H9 (cell line): ENCODE measurements at regions not wholly inside any gene's neighbourhood (a gene's known extent, or its start where the extent isn't known, plus 50 kb on each side); places are given as distances from the start of the nearest gene placed in this dataset.

ENCODE experiments used
- DNase-seq: peaks from one replicate; pipeline ENCODE4 v3.0.0-alpha.2; 2017
- H2AFZ ChIP-seq: one replicate; pipeline ENCODE4 v1.6.1; 2013; ENCODE audit warnings: mild to moderate bottlenecking, low read length, control low read depth, moderate library complexity
- H2AK5ac ChIP-seq: 2 replicates; pipeline ENCODE4 v1.6.1; 2013; ENCODE audit warnings: low read length, control low read depth, mixed read lengths; ENCODE audit not compliant: insufficient read length
- H2BK120ac ChIP-seq: one replicate; pipeline ENCODE4 v1.6.1; 2013; ENCODE audit warnings: low read depth, mild to moderate bottlenecking, low read length, control low read depth, inconsistent platforms; ENCODE audit not compliant: poor library complexity, severe bottlenecking
- H2BK12ac ChIP-seq: 2 replicates; pipeline ENCODE4 v1.6.1; 2013; ENCODE audit warnings: low read length, control low read depth, mixed read lengths, low read depth; ENCODE audit not compliant: insufficient read length
- H2BK15ac ChIP-seq: 2 replicates; pipeline ENCODE4 v1.6.1; 2013; ENCODE audit warnings: low read depth, low read length, control low read depth
- H2BK20ac ChIP-seq: one replicate; pipeline ENCODE4 v1.6.1; 2013; ENCODE audit warnings: low read depth, mild to moderate bottlenecking, low read length, control low read depth, inconsistent platforms; ENCODE audit not compliant: poor library complexity, severe bottlenecking
- H2BK5ac ChIP-seq: 2 replicates; pipeline ENCODE4 v1.6.1; 2013; ENCODE audit warnings: low read length, control low read depth, mixed read lengths; ENCODE audit not compliant: insufficient read length
- H3K14ac ChIP-seq: 2 replicates; pipeline ENCODE4 v1.6.1; 2013; ENCODE audit warnings: low read length, control low read depth; ENCODE audit not compliant: insufficient read depth
- H3K18ac ChIP-seq: 2 replicates; pipeline ENCODE4 v1.6.1; 2013; ENCODE audit warnings: low read depth, mild to moderate bottlenecking, mixed read lengths, low read length, control low read depth; ENCODE audit not compliant: insufficient read length
- H3K23ac ChIP-seq: 2 replicates; pipeline ENCODE4 v1.6.1; 2013; ENCODE audit warnings: low read length, control low read depth, mixed read lengths, low read depth; ENCODE audit not compliant: insufficient read length
- H3K23me2 ChIP-seq: 2 replicates; pipeline ENCODE4 v1.6.1; 2013; ENCODE audit warnings: low read depth, mild to moderate bottlenecking, mixed read lengths, low read length, control low read depth; ENCODE audit not compliant: insufficient read length, poor library complexity, severe bottlenecking
- H3K27ac ChIP-seq: 2 replicates; pipeline ENCODE4 v1.5.1; 2013; ENCODE audit warnings: low read length, control low read depth, mixed read lengths, low read depth; ENCODE audit not compliant: insufficient read length
- H3K27me3 ChIP-seq: 2 replicates; pipeline ENCODE4 v1.6.1; 2013; ENCODE audit warnings: low read length, control low read depth, inconsistent platforms; ENCODE audit not compliant: insufficient read depth
- H3K4ac ChIP-seq: 2 replicates; pipeline ENCODE4 v1.6.1; 2013; ENCODE audit warnings: low read depth, mild to moderate bottlenecking, control low read depth, inconsistent platforms, low read length, moderate library complexity
- H3K4me1 ChIP-seq: 2 replicates; pipeline ENCODE4 v1.6.1; 2013; ENCODE audit warnings: low read length, control low read depth, inconsistent platforms; ENCODE audit not compliant: insufficient read depth
- H3K4me2 ChIP-seq: 2 replicates; pipeline ENCODE4 v1.6.1; 2013; ENCODE audit warnings: low read length, control low read depth, mixed read lengths; ENCODE audit not compliant: insufficient read length, insufficient read depth
- H3K56ac ChIP-seq: 2 replicates; pipeline ENCODE4 v1.6.1; 2013; ENCODE audit warnings: low read depth, mild to moderate bottlenecking, mixed read lengths, low read length, control low read depth; ENCODE audit not compliant: insufficient read length
- H3K79me1 ChIP-seq: 2 replicates; pipeline ENCODE4 v1.6.1; 2013; ENCODE audit warnings: low read depth, mild to moderate bottlenecking, moderate library complexity, low read length, control low read depth, inconsistent platforms; ENCODE audit not compliant: insufficient read depth, poor library complexity, severe bottlenecking
- H3K79me2 ChIP-seq: 2 replicates; pipeline ENCODE4 v1.6.1; 2013; ENCODE audit warnings: low read length, control low read depth, inconsistent platforms; ENCODE audit not compliant: insufficient read depth
- H3K9ac ChIP-seq: 2 replicates; pipeline ENCODE4 v1.6.1; 2013; ENCODE audit warnings: low read length, control low read depth, mixed read lengths; ENCODE audit not compliant: insufficient read length; ENCODE audit errors: extremely low read depth
- H3K9me3 ChIP-seq: one replicate; pipeline ENCODE4 v1.6.1; 2013; ENCODE audit warnings: low read depth, low read length, inconsistent platforms; ENCODE audit not compliant: control insufficient read depth
- H3T11ph ChIP-seq: one replicate; pipeline ENCODE4 v1.6.1; 2013; ENCODE audit warnings: mild to moderate bottlenecking, low read length, control low read depth, inconsistent platforms
- H4K20me1 ChIP-seq: one replicate; pipeline ENCODE4 v1.6.1; 2013; ENCODE audit not compliant: control insufficient read depth, insufficient read length, insufficient read depth
- H4K5ac ChIP-seq: 2 replicates; pipeline ENCODE4 v1.6.1; 2013; ENCODE audit warnings: low read depth, mild to moderate bottlenecking, mixed read lengths, low read length, control low read depth; ENCODE audit not compliant: insufficient read length
- H4K8ac ChIP-seq: replicated peaks from 2 replicates; pipeline ENCODE4 v1.6.1; 2013; ENCODE audit warnings: low read length, control low read depth, mixed read lengths, low read depth; ENCODE audit not compliant: insufficient read length
- H4K91ac ChIP-seq: 2 replicates; pipeline ENCODE4 v1.6.1; 2013; ENCODE audit warnings: low read depth, mild to moderate bottlenecking, moderate library complexity, mixed read lengths, low read length, control low read depth; ENCODE audit not compliant: insufficient read length
- H3K27ac Mint-ChIP-seq, 3 experiments: 2 replicates in 2 of 3; 3 replicates in 1 of 3; pipeline ENCODE4 v1.8.0; 2020 to 2021; ENCODE audit warnings: mixed read lengths in 3 of 3, mild to moderate bottlenecking in 1 of 3, moderate library complexity in 1 of 3
- H3K27me3 Mint-ChIP-seq: 2 replicates; pipeline ENCODE4 v1.8.0; 2021; ENCODE audit warnings: low read depth, mild to moderate bottlenecking, moderate library complexity, mixed read lengths
- H3K36me3 Mint-ChIP-seq, 3 experiments: 2 replicates in 2 of 3; 3 replicates in 1 of 3; pipeline ENCODE4 v1.8.0; 2020 to 2021; ENCODE audit warnings: low read depth in 3 of 3, mixed read lengths in 3 of 3; ENCODE audit not compliant: insufficient read depth in 1 of 3
- H3K4me1 Mint-ChIP-seq, 2 experiments: 2 replicates each; pipeline ENCODE4 v1.8.0; 2020; ENCODE audit warnings: mixed read lengths in 2 of 2
- H3K4me3 Mint-ChIP-seq, 2 experiments: 2 replicates in 1 of 2; 3 replicates in 1 of 2; pipeline ENCODE4 v1.8.0; 2020 to 2021; ENCODE audit warnings: mild to moderate bottlenecking in 2 of 2, mixed read lengths in 2 of 2, moderate library complexity in 1 of 2
- H3K9me3 Mint-ChIP-seq, 2 experiments: 2 replicates in 1 of 2; 3 replicates in 1 of 2; pipeline ENCODE4 v1.8.0; 2020; ENCODE audit warnings: mild to moderate bottlenecking in 2 of 2, mixed read lengths in 2 of 2, moderate library complexity in 1 of 2
- WGBS: extraction: QIAGEN DNeasy Blood & Tissue Kit; methylation state at CpG from one replicate; pipeline ENCODE4 v1.1.7; 2013; ENCODE audit warnings: missing lambda C conversion rate, low lambda C conversion rate, mixed read lengths; ENCODE audit not compliant: insufficient read length; ENCODE audit errors: extremely low coverage; 5-methylcytosine and 5-hydroxymethylcytosine counted together
- TF ChIP-seq, protein P1 (sequence below): fragments of 200-600 bp; sonication (generic); conservative IDR thresholded peaks from 3 replicates; pipeline ENCODE4 v1.8.0; 2021; ENCODE audit warnings: antibody characterized with exemption, mild to moderate bottlenecking

DNA sequence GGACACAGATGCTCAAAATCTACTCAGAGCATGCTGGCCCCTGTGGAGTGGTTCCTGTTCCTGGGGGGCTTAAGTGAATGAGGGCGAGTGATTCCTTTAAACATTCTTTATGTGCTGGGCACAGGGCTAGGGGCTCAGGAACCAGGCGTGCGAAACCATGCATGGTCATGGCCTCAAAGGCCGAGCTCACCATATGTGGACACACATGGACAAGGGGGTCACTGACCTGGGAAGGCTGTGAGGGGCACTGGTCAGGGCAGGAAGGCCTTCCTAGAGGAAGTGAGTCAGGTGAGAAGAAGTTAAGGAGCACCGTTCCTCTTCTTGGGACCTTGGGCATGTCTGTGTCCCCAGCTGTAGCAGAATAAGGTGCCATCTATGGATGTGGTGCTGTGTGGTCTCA, 74.6 kb upstream of the BHLHE23 start:
- Histone ChIP-seq H3K79me1 (no peaks in the 10 kb centered on the region), H2AFZ (no peak overlapping the region), H2BK15ac (no peak overlapping the region), H3K9ac (no peak overlapping the region), H3K79me2 (no peaks in the 10 kb centered on the region), H4K20me1 (no peaks in the 10 kb centered on the region), H4K91ac (no peak overlapping the region), H3T11ph (no peak overlapping the region), H3K23me2 (no peaks in the 10 kb centered on the region), H3K4ac (no peak overlapping the region), H3K56ac (no peak overlapping the region), H3K9me3 (no peaks in the 10 kb centered on the region), H2BK5ac (no peak overlapping the region), H2BK12ac (no peak overlapping the region), H2AK5ac (no peak overlapping the region), H2BK20ac (no peak overlapping the region), H3K27me3 (no peaks in the 10 kb centered on the region), H2BK120ac (no peak overlapping the region), H3K23ac (no peak overlapping the region), H4K5ac (no peak overlapping the region), H3K4me2 (no peak overlapping the region), H3K4me1 (no peaks in the 10 kb centered on the region), H4K8ac (no peak overlapping the region), H3K18ac (no peak overlapping the region), H3K14ac (no peak overlapping the region), H3K27ac (no peak overlapping the region)
- TF ChIP-seq, protein P1, sequence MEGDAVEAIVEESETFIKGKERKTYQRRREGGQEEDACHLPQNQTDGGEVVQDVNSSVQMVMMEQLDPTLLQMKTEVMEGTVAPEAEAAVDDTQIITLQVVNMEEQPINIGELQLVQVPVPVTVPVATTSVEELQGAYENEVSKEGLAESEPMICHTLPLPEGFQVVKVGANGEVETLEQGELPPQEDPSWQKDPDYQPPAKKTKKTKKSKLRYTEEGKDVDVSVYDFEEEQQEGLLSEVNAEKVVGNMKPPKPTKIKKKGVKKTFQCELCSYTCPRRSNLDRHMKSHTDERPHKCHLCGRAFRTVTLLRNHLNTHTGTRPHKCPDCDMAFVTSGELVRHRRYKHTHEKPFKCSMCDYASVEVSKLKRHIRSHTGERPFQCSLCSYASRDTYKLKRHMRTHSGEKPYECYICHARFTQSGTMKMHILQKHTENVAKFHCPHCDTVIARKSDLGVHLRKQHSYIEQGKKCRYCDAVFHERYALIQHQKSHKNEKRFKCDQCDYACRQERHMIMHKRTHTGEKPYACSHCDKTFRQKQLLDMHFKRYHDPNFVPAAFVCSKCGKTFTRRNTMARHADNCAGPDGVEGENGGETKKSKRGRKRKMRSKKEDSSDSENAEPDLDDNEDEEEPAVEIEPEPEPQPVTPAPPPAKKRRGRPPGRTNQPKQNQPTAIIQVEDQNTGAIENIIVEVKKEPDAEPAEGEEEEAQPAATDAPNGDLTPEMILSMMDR, result no peak
- peaks cover 55% of the 10 kb centered on the region for H3K27me3 Mint-ChIP-seq
- H3K27ac Mint-ChIP-seq, result no peak overlapping the region
- no peak overlapping the region for H3K4me3 Mint-ChIP-seq
- no CpG with 5 or more reads among the region's 5 CpGs for WGBS
- H3K4me1 Mint-ChIP-seq, result peaks cover 2 to 5% of the 10 kb centered on the region in 2 experiments; a peak in 3 of 4 replicates
- no peaks in the 10 kb centered on the region; a peak in 1 of 7 replicates for H3K36me3 Mint-ChIP-seq
- no peak for DNase-seq
- peaks cover 7 to 10% of the 10 kb centered on the region in 2 experiments; a peak in 4 of 5 replicates for H3K9me3 Mint-ChIP-seq
